Neural progenitor cell (in vitro differentiated cells): ENCODE measurements at regions not wholly inside any gene's neighbourhood (a gene's known extent, or its start where the extent isn't known, plus 50 kb on each side); places are given as distances from the start of the nearest gene placed in this dataset.
"Not testable (repeated sequence)": the region's sequence is repeated elsewhere in the genome, so short reads cannot be mapped to it uniquely, and the experiment has no call there.

Source experiments
- DNase-seq: peaks from one replicate; pipeline ENCODE4 v3.0.0-alpha.2; 2016; ENCODE audit warnings: low spot score
- H2AFZ ChIP-seq: fragments of 200-600 bp; sonication (generic); replicated peaks from 2 replicates; pipeline ENCODE4 v1.6.1; 2016; ENCODE audit warnings: antibody characterized with exemption
- H3F3A ChIP-seq: fragments of 200-600 bp; sonication (generic); 2 replicates; pipeline ENCODE4 v1.6.1; 2016; ENCODE audit warnings: antibody characterized with exemption, low read depth
- H3K27ac ChIP-seq: fragments of 200-600 bp; sonication (generic); 2 replicates; pipeline ENCODE4 v1.5.1; 2016; ENCODE audit warnings: mild to moderate bottlenecking
- H3K27me3 ChIP-seq: fragments of 200-600 bp; sonication (generic); 2 replicates; pipeline ENCODE4 v1.6.1; 2016; ENCODE audit warnings: mild to moderate bottlenecking, moderate library complexity
- H3K36me3 ChIP-seq: fragments of 200-600 bp; sonication (generic); 2 replicates; pipeline ENCODE4 v1.5.1; 2016
- H3K4me1 ChIP-seq: fragments of 200-600 bp; sonication (generic); 2 replicates; pipeline ENCODE4 v1.6.1; 2016; ENCODE audit warnings: mixed run types
- H3K4me2 ChIP-seq: fragments of 200-600 bp; sonication (generic); 2 replicates; pipeline ENCODE4 v1.6.1; 2016
- H3K4me3 ChIP-seq: fragments of 200-600 bp; sonication (generic); 2 replicates; pipeline ENCODE4 v1.5.1; 2016
- H3K79me2 ChIP-seq: fragments of 200-600 bp; sonication (generic); 2 replicates; pipeline ENCODE4 v1.6.1; 2016; ENCODE audit warnings: low read depth
- H3K9ac ChIP-seq: fragments of 200-600 bp; sonication (generic); 2 replicates; pipeline ENCODE4 v1.6.1; 2016
- H3K9me3 ChIP-seq: fragments of 200-600 bp; sonication (generic); 2 replicates; pipeline ENCODE4 v1.5.1; 2016; ENCODE audit warnings: low read depth
- H4K20me1 ChIP-seq: fragments of 200-600 bp; sonication (generic); 2 replicates; pipeline ENCODE4 v1.6.1; 2016; ENCODE audit warnings: low read depth
- H3K27ac Mint-ChIP-seq: 3 replicates; pipeline ENCODE4 v1.8.0; 2021; ENCODE audit warnings: mixed read lengths
- H3K27me3 Mint-ChIP-seq: 2 replicates; pipeline ENCODE4 v1.8.0; 2022; ENCODE audit warnings: low read depth, mild to moderate bottlenecking, inconsistent platforms, moderate library complexity, mixed read lengths; ENCODE audit not compliant: insufficient read depth
- H3K36me3 Mint-ChIP-seq: 3 replicates; pipeline ENCODE4 v1.8.0; 2021; ENCODE audit warnings: mixed read lengths
- H3K4me1 Mint-ChIP-seq: 3 replicates; pipeline ENCODE4 v1.8.0; 2021; ENCODE audit warnings: mixed read lengths
- H3K4me3 Mint-ChIP-seq: 3 replicates; pipeline ENCODE4 v1.8.0; 2021; ENCODE audit warnings: mild to moderate bottlenecking, moderate library complexity, mixed read lengths
- H3K9me3 Mint-ChIP-seq: 3 replicates; pipeline ENCODE4 v1.8.0; 2020; ENCODE audit warnings: mixed read lengths
- EZH2 ChIP-seq: fragments of 200-600 bp; sonication (generic); IDR thresholded peaks from 2 replicates; pipeline ENCODE4 v1.6.1; 2017; ENCODE audit warnings: antibody characterized with exemption, mild to moderate bottlenecking, moderate library complexity
- EZH2phosphoT487 ChIP-seq: fragments of 200-600 bp; sonication (generic); IDR thresholded peaks from 2 replicates; pipeline ENCODE4 v1.6.1; 2017; ENCODE audit warnings: antibody characterized with exemption
- TF ChIP-seq, protein P1 (sequence below): fragments of 200-600 bp; sonication (generic); IDR thresholded peaks from 2 replicates; pipeline ENCODE4 v1.5.1; 2017; ENCODE audit warnings: antibody characterized with exemption, mild to moderate bottlenecking

DNA sequence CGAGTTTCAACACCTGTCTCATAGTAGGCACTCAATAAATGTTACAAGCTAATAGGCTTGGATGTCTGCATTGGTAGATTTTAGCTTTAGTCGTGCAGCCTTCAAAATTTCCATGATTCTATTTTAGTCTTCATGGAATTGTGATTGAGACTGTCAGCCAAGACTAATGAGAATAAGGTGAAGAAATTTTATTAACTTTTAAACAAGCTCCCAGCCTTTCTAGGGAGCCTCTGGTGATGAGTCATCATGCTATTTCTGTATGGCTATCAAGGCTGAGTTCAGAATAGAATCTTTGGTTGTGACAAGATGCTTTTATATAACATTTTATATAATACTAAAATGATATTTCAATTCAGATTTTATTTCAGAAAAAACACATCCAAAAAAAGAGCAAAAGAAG is 685.8 kb downstream of the GABRG1 start:
- no peak for DNase-seq
- Histone ChIP-seq H3K4me2 (no peak overlapping the region), H4K20me1 (no peaks in the 10 kb centered on the region), H3K27me3 (no peaks in the 10 kb centered on the region), H3K79me2 (no peaks in the 10 kb centered on the region), H3K9ac (no peak overlapping the region), H3K4me3 (no peak overlapping the region), H3K4me1 (no peaks in the 10 kb centered on the region), H3K36me3 (no peaks in the 10 kb centered on the region), H2AFZ (no peak overlapping the region), H3K27ac (no peak overlapping the region), H3K9me3 (no peaks in the 10 kb centered on the region), H3F3A (no peaks in the 10 kb centered on the region)
- Mint-ChIP-seq H3K4me3 (no peak overlapping the region), H3K27me3 (no peaks in the 10 kb centered on the region), H3K27ac (no peak overlapping the region), H3K9me3 (no peaks in the 10 kb centered on the region), H3K4me1 (no peaks in the 10 kb centered on the region), H3K36me3 (no peaks in the 10 kb centered on the region)
- TF ChIP-seq, protein P1, sequence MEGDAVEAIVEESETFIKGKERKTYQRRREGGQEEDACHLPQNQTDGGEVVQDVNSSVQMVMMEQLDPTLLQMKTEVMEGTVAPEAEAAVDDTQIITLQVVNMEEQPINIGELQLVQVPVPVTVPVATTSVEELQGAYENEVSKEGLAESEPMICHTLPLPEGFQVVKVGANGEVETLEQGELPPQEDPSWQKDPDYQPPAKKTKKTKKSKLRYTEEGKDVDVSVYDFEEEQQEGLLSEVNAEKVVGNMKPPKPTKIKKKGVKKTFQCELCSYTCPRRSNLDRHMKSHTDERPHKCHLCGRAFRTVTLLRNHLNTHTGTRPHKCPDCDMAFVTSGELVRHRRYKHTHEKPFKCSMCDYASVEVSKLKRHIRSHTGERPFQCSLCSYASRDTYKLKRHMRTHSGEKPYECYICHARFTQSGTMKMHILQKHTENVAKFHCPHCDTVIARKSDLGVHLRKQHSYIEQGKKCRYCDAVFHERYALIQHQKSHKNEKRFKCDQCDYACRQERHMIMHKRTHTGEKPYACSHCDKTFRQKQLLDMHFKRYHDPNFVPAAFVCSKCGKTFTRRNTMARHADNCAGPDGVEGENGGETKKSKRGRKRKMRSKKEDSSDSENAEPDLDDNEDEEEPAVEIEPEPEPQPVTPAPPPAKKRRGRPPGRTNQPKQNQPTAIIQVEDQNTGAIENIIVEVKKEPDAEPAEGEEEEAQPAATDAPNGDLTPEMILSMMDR, result no peak
- TF ChIP-seq EZH2, result no peak
- no peak for TF ChIP-seq EZH2phosphoT487

DNA sequence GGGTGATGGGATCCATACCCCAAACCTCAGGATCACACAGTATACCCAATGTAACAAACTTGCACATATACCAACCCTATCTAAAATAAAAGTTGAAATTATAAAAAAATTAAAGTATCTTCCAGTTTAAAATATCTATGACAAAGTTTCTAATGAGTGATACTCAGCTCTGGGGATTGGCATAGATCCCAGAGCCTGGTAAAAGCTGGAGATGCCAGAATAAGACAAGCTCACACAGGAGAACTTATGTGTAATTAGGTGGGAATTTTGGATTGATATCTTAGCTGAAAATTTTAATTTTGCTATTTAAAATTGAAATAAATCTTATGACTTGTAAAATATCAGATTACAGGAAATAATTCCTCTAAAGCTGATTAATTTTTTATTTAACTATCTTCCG is 686.5 kb downstream of the GABRG1 start:
- H3K4me3 Mint-ChIP-seq, result no peak overlapping the region
- H3K9me3 ChIP-seq, result no peaks in the 10 kb centered on the region
- H3K4me1 Mint-ChIP-seq, result no peaks in the 10 kb centered on the region
- H2AFZ ChIP-seq, result no peak overlapping the region
- H3K9me3 Mint-ChIP-seq, result no peaks in the 10 kb centered on the region
- H3K4me3 ChIP-seq, result no peak overlapping the region
- H3K9ac ChIP-seq, result no peak overlapping the region
- H3K4me2 ChIP-seq, result no peak overlapping the region
- no peaks in the 10 kb centered on the region for H3K27me3 Mint-ChIP-seq
- H3K4me1 ChIP-seq, result no peaks in the 10 kb centered on the region
- no peaks in the 10 kb centered on the region for H3K79me2 ChIP-seq
- no peaks in the 10 kb centered on the region for H3K36me3 Mint-ChIP-seq
- no peaks in the 10 kb centered on the region for H3K36me3 ChIP-seq
- no peak overlapping the region for H3K27ac Mint-ChIP-seq
- TF ChIP-seq EZH2 (no peak), EZH2phosphoT487 (no peak)
- TF ChIP-seq, protein P1, result no peak
- H3K27ac ChIP-seq, result no peak overlapping the region
- DNase-seq, result no peak
- H3K27me3 ChIP-seq, result no peaks in the 10 kb centered on the region
- no peaks in the 10 kb centered on the region for H3F3A ChIP-seq
- no peaks in the 10 kb centered on the region for H4K20me1 ChIP-seq

DNA sequence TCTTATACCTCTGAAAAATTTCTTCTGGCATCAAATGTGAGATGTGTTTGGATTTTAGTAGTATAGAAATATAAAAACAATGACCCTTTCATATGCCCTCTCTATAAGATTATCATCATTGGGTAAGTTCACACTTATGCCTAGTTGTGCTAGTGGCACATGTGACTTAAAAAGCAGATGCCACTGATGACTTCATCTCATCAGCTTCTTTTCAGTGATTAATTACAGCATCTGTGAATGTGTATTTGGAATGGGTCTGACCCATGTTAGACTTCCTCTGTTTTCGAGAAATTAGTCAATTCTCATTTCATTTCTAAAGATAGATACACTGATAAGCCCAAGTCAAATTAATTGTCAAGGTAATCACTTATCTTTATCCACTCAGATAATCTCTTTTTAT is 698.7 kb downstream of the GABRG1 start:
- no peak overlapping the region for H3K4me3 Mint-ChIP-seq
- DNase-seq, result no peak
- Histone ChIP-seq H3K27me3 (no peaks in the 10 kb centered on the region), H3K9me3 (no peaks in the 10 kb centered on the region), H3K9ac (no peak overlapping the region), H3F3A (no peaks in the 10 kb centered on the region), H4K20me1 (no peaks in the 10 kb centered on the region), H3K4me1 (no peaks in the 10 kb centered on the region), H3K4me3 (no peak overlapping the region), H3K79me2 (no peaks in the 10 kb centered on the region), H2AFZ (no peak overlapping the region), H3K36me3 (no peaks in the 10 kb centered on the region), H3K4me2 (no peak overlapping the region), H3K27ac (no peak overlapping the region)
- peaks cover 21% of the 10 kb centered on the region for H3K9me3 Mint-ChIP-seq
- peaks cover 2% of the 10 kb centered on the region for H3K27me3 Mint-ChIP-seq
- H3K27ac Mint-ChIP-seq, result no peak overlapping the region
- H3K4me1 Mint-ChIP-seq, result no peaks in the 10 kb centered on the region
- no peaks in the 10 kb centered on the region for H3K36me3 Mint-ChIP-seq
- TF ChIP-seq, protein P1, result no peak
- TF ChIP-seq EZH2phosphoT487, result no peak

DNA sequence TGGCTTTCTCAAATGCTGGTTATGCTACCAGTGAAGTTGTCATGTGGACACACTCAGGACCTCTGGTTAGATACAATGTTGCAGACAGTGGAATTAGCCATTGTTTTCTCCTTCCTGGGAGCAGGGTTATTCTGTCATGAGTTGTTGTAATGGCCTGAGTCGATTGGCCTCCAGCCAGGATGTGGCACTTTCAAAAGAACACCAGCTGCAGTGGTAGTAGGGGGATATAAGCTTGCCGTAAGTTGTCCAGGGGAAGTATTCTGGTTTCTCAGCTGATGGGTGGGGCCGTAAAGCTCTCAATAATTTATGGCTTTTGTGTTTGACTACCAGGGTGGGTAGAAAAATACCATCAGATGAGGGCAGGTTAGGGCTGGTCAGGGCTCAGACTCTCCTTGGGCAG is 697.5 kb upstream of the GNPDA2 start:
- Mint-ChIP-seq H3K27ac (no peak overlapping the region), H3K4me1 (no peaks in the 10 kb centered on the region), H3K9me3 (peaks cover 21% of the 10 kb centered on the region), H3K36me3 (no peaks in the 10 kb centered on the region), H3K27me3 (peaks cover 2% of the 10 kb centered on the region), H3K4me3 (no peak overlapping the region)
- Histone ChIP-seq H3K4me2 (no peak overlapping the region), H3F3A (no peaks in the 10 kb centered on the region), H2AFZ (no peak overlapping the region), H3K27me3 (no peaks in the 10 kb centered on the region), H3K9ac (no peak overlapping the region), H3K9me3 (no peaks in the 10 kb centered on the region), H3K79me2 (no peaks in the 10 kb centered on the region), H3K36me3 (no peaks in the 10 kb centered on the region), H3K4me1 (no peaks in the 10 kb centered on the region), H3K4me3 (no peak overlapping the region), H4K20me1 (no peaks in the 10 kb centered on the region), H3K27ac (no peak overlapping the region)
- DNase-seq, result no peak
- TF ChIP-seq EZH2 (no peak), EZH2phosphoT487 (no peak)
- TF ChIP-seq, protein P1, result no peak

DNA sequence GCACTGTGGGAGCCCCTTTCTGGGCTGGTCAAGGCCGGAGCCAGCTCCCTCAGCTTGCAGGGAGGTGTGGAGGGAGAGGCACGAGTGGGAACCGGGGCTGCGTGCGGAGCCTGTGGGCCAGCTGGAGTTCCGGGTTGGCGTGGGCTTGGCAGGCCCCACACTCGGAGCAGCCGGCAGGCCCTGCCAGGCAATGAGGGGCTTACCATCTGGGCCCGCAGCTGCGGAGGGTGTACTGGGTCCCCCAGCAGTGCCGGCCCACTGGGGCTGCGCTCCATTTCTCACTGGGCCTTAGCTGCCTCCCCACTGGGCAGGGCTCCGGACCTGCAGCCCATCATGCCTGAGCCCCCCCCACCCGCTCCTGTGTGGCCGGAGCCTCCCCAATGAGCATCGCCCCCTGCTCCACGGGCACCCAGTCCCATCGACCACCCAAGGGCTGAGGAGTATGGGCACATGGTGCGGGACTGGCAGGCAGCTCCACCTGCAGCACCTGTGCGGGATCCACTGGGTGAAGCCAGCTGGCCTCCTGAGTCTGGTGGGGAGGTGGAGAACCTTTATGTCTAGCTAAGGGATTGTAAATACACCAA is 693.8 kb upstream of the GNPDA2 start:
- not testable (repeated sequence) for DNase-seq, H3F3A ChIP-seq, H3K79me2 ChIP-seq, H3K9ac ChIP-seq, H3K4me1 Mint-ChIP-seq, H3K4me3 ChIP-seq, H3K27ac Mint-ChIP-seq, H3K36me3 ChIP-seq, H3K9me3 ChIP-seq, H3K4me2 ChIP-seq, H4K20me1 ChIP-seq, H2AFZ ChIP-seq, H3K27me3 Mint-ChIP-seq, H3K27ac ChIP-seq, H3K27me3 ChIP-seq, H3K4me3 Mint-ChIP-seq, H3K36me3 Mint-ChIP-seq, H3K4me1 ChIP-seq
- H3K9me3 Mint-ChIP-seq, result peaks cover 21% of the 10 kb centered on the region
